Esophagus squamous epithelium (tissue), 4 donors: ENCODE measurements at regions not wholly inside any gene's neighbourhood (a gene's known extent, or its start where the extent isn't known, plus 50 kb on each side); places are given as distances from the start of the nearest gene placed in this dataset.

ENCODE experiments used
- POLR2A ChIP-seq, 4 donors: fragments of 450-650 bp; IDR thresholded peaks; one replicate each; pipeline ENCODE4 v1.6.1; 2017; ENCODE audit warnings: antibody characterized with exemption in 4 of 4, mild to moderate bottlenecking in 4 of 4, moderate library complexity in 3 of 4
- TF ChIP-seq, protein P1 (sequence below), 6 experiments: fragments of 450-650 bp in 4 of 6; fragments of 200-600 bp in 2 of 6; sonication (generic) in 2 of 6; IDR thresholded peaks; one replicate each; pipeline ENCODE4 v1.5.1; 2016 to 2019; ENCODE audit warnings: antibody characterized with exemption in 6 of 6, mild to moderate bottlenecking in 4 of 6, moderate library complexity in 4 of 6

DNA sequence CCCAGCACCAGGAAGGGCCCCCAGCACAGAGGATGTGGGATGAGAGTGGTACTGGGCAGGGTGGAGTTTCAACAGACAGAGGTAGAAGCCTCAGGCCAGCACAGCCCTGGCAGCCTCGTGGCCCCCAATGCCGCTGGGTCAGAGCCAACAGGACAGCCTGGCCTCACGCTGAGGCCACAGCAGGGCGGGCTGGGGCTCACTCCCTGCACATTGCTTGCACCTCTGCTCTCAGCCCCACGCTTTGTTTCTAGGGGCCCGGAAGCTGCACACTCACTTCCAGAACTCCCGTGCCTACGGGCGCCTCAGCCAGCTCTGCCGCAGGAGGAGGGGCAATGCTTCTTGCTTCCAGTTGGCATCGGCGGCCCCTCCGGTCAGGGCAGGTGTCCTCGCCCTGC is 72.9 kb downstream of the SIK1 start:
- TF ChIP-seq, protein P1, sequence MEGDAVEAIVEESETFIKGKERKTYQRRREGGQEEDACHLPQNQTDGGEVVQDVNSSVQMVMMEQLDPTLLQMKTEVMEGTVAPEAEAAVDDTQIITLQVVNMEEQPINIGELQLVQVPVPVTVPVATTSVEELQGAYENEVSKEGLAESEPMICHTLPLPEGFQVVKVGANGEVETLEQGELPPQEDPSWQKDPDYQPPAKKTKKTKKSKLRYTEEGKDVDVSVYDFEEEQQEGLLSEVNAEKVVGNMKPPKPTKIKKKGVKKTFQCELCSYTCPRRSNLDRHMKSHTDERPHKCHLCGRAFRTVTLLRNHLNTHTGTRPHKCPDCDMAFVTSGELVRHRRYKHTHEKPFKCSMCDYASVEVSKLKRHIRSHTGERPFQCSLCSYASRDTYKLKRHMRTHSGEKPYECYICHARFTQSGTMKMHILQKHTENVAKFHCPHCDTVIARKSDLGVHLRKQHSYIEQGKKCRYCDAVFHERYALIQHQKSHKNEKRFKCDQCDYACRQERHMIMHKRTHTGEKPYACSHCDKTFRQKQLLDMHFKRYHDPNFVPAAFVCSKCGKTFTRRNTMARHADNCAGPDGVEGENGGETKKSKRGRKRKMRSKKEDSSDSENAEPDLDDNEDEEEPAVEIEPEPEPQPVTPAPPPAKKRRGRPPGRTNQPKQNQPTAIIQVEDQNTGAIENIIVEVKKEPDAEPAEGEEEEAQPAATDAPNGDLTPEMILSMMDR (IDR thresholded peaks at IDR 0.05): no peak
- no peak for TF ChIP-seq POLR2A (IDR thresholded peaks at IDR 0.05)
